Stimulated activated CD8-positive, alpha-beta memory T cell treated with anti-CD3 and anti-CD28 coated beads, Interleukin-4, amount 100 ng/mL, for 48 hours (primary cell): ENCODE measurements at regions not wholly inside any gene's neighbourhood (a gene's known extent, or its start where the extent isn't known, plus 50 kb on each side); places are given as distances from the start of the nearest gene placed in this dataset.
"Not testable (repeated sequence)": the region's sequence is repeated elsewhere in the genome, so short reads cannot be mapped to it uniquely, and the experiment has no call there.

Experiments
- DNase-seq: peaks from one replicate; pipeline ENCODE4 v3.0.0-alpha.2; 2020

GRCh38 chr15:31488437-31489204, 162.0 kb downstream of the KLF13 start:
- no peak for DNase-seq

DNA sequence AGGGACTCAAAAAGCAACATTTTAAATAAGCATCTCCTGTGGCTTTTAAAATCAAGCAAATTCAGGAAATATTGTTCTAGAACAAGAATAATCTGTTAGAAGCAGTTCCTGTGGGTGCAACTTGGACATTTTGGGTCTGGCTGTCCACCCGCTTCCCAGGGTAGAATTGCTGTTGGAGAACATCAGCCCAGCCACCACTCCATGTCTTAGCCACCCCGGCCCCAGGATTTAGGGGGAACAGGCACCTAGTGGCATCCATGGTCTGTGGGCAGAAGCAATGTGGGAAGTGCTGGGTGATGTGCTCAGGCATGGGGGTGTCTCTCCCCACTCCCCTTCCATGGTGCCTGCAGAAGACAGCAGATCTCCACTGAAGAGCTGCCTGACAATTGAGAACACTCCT, 162.6 kb downstream of the KLF13 start:
- no peak for DNase-seq

DNA sequence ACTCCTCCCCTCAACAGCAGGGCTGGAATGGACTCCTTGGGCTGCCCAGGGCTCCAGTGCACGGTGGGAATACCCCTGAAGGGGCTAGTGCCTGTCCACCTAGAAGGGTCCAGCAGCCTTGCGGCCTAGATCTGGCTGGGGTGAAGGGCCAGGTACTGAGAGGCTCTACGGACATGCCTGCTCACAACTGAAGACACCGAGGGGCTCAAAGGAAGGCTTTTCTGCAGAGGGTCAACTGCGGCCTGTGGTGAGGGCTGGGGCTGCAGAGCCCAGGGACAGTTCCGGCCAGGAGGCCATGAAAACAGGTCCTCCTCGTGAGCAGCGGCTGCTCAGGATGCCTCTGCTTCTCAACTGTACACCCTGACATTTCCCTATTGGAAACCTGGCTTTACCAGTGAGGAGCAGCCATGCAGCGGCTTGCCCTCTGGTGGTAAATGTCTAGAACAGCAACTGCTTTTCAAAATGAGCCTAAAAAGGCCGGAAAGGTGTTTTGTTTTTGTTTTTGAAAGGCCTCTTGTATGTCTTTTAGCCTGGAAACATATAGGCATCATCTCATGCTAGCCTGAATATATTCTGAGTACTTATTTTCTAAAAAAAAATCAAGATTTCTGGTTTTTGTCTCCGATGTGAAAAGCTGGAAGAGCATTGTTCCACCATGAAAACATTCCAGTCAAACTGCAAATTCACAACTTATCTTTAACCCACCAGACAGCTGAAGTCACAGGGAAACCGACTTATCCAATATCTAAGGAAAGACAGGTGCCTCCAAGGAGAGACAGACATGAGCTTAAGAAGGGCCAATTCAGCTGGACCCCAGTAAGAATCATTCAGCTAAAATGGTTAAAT, 163.4 kb downstream of the KLF13 start:
- DNase-seq: no peak

GRCh38 chr15:31494786-31495185, 168.2 kb downstream of the KLF13 start:
- DNase-seq: no peak

GRCh38 chr15:31495281-31495680, 168.6 kb downstream of the KLF13 start:
- DNase-seq: no peak

- DNase-seq: no peak
These were observed 171.2 kb downstream of the KLF13 start for GRCh38 chr15:31497838-31498237.

- DNase-seq: no peak
These were observed 171.7 kb downstream of the KLF13 start for GRCh38 chr15:31498329-31498728.

GRCh38 chr15:31498756-31499155, 172.1 kb downstream of the KLF13 start:
- DNase-seq: no peak

- DNase-seq: no peak
These were observed 172.8 kb downstream of the KLF13 start for GRCh38 chr15:31499236-31499952.

DNA sequence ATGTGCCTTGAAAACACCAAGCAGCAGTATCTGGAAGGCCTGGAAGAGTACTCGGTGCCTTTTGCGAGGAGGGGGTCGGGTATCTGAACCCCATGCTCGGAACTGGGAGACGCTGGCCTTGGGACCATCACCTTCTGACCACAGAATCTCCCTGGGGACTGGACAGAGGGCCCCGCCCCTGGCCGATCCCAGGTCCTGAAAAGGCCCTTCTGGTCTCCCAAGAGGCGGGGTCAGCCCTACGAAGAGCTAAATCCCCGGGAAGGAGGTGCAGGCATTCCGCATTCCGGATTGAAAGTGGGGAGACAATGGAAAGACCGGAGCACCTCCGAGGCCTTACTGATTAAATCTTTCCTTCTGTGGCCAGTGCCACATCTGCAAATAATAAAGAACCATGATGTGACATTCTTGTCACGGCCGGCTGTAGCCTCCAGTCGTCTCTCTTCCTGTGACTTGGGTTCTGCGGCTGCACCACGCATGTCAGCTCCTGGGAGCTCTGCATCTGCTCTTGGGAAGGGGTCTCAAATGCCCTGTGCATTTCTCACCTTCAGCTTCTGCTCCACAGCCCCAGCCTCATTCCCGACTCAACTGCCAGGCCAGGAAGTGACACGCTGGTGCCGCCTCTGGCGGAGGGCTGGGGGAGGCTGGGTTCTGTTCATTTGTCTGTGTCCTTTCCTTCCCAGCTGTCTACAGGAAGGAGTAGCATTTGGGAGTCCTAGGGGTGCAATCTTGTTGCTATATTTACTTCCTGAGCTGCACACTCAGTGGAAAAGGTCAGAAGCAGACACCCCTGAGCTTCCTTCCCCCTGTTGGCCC, 173.5 kb downstream of the KLF13 start:
- no peak for DNase-seq

- no peak for DNase-seq
These were observed 174.3 kb downstream of the KLF13 start for GRCh38 chr15:31500766-31501449.

GRCh38 chr15:31501536-31502157, 175.0 kb downstream of the KLF13 start:
- DNase-seq: no peak

DNA sequence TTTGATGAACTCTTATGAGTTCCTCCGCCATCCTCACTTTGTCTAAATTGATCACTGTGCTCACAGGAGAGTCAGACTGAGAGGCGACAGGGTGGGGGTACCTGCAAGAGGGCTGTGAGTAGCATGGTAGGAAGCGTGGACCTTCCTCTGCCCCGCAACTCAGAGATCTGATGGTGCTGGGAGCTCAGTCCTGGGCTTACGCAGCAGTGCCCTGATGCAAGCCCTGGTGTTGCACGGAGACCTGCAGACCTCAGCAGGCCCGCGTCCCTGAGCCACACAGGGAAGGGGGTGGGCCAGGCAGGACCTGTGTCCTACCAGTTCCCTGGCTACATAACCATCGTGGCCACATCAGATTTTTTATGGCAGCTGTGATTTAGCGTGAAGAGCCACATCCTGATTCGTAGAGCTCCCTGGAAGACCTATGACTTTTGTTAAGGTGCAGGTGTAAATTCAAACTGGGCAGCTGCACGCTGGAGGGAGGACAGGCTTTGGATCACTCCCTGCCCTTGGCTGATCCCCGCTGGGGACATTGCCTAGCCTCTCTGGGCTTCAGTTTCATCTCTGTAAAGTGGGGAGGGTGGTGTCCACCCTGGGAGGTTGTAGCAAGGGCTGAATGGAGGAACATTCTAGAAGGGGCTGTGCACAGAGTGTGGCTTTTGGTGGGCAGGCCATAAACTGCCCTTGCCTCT, 176.1 kb downstream of the KLF13 start:
- no peak for DNase-seq

DNA sequence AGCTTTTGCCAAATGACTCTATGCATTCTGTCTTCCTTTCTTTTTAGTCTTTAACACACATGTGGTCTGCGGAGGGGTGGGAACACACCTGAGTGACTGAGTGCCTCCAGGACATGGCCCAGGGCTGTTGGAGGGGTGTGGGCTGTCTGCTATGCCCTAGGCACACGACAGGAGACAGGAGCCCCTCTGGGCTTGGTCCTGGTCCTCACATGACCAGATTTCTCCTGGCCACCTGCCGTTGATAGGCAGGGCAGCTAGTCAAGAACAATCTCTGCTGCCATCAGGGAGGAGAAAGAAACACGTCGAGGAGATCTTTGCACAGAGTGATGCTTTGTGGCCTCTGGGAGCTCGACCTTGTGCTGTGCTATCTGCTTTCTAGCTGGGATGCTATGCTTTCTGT, 176.6 kb downstream of the KLF13 start:
- no peak for DNase-seq

- no peak for DNase-seq
These were observed 177.3 kb downstream of the KLF13 start for GRCh38 chr15:31503758-31504461.

- DNase-seq: no peak
These were observed 177.8 kb downstream of the KLF13 start for GRCh38 chr15:31504462-31504839.

DNA sequence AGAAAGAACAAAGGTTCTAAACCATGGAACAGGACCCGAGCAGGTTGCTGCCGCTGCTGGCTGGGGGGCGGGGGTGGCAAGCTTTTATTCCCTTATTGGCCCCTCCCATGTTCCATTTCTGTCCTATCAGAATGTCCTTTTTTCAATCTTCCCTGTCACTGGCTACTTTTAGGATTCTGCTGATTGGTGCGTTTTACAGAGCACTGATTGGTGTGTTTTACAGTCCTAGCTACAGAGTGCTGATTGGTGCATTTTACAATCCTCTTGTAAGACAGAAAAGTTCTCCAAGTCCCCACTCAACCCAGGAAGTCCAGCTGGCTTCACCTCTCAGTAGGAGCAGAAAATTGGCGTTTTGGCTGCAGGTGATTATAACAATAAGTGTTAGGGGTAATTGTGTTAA, 180.9 kb downstream of the KLF13 start:
- not testable (repeated sequence) for DNase-seq

DNA sequence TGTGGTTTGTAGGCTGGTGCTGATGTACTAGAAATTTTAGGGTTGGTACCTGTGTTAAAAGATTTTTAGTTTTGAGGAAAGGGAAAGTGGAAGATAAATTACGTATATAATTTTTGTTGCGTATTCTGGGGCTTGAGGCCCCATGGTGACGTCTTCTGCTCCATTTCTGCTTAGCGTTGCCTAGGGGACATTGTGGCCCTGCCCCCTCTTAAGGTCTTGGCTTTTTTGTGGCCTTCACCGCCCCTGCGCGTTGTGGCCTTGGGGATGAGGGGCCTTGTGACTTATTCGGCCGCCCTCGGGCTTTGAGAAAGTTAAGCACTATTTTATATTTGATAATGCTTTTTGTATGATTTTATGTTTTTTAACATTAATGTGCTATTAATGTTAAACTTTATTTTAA, 182.0 kb downstream of the KLF13 start:
- DNase-seq: no peak

DNA sequence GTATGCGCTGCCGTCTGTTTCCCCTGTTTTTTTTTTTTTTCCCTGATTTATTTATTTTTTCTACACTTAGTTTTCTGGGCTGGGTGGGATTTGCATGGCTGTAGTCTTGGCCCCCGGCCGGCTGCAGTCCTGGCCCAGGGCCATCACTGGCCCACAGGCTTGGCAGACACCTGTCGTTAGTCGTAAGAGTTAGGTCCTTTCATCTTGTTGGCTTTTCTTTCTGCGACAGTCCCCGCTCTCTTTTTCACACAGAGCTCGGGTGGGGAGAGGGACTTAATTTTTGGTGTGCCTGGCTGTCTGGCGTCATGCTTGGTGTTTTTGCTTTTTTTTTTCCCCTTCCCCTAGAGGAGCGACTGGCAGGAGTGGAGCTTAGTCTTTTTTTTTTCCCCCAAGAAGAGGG, 183.4 kb downstream of the KLF13 start:
- no peak for DNase-seq

DNA sequence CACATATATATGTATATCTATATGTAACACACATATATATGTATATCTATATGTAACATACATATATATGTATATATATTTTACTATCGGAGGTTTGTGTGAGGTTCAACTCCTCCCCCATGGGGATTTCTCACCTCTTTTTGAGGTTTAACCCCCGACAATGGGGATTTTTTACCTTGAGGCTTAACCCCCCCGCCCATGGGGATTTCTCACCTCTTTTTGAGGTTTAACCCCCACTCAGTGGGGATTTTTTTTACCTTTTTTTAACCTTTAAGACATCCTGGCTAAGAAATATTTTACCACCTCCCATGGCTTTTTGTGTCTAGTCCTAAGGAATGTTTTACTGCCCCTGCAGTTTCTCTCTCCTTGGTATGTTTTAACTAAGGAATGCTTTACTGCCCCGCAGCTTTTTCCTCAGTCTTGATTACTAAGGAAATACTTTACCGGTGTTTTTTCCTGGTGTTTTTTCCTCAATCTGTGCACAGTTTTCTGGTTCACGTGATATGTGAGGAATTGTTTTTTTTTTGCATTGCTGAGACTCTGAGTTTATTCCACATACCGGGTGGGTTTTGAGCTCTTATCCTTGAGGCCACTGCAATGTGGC, 185.2 kb downstream of the KLF13 start:
- peak; percentile 55 for DNase-seq
